HG03135 (cell line): ENCODE measurements at regions not wholly inside any gene's neighbourhood (a gene's known extent, or its start where the extent isn't known, plus 50 kb on each side); places are given as distances from the start of the nearest gene placed in this dataset.

Experiments
- ATAC-seq: cut with Tn5 transposase; IDR thresholded peaks from one replicate; pipeline ENCODE4 v1.9.1; 2021; ENCODE audit warnings: mild to moderate bottlenecking, moderate library complexity; ENCODE audit not compliant: unreplicated experiment

- no peak for ATAC-seq
These were observed 263.3 kb downstream of the SLITRK1 start for GRCh38 chr13:83618966-83619365.

DNA sequence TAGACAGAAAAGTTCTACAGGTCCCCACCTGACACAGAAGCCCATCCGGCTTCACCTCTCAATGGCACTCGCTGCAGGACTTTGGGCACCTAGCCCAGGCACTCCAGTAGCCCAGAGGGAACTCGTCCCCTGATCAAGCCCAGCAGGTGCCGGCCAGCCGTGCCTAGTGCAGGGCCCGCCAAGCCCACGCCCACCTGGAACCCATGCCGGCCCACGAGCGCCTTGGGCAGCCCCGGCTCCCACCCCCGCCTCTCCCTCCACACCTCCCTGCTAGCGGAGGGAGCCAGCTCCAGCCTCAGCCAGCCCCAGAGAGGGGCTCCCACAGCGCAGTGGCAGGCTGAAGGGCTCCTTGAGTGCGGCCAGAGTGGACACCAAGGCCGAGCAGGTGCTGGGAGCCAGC is 268.8 kb downstream of the SLITRK1 start:
- no peak for ATAC-seq

DNA sequence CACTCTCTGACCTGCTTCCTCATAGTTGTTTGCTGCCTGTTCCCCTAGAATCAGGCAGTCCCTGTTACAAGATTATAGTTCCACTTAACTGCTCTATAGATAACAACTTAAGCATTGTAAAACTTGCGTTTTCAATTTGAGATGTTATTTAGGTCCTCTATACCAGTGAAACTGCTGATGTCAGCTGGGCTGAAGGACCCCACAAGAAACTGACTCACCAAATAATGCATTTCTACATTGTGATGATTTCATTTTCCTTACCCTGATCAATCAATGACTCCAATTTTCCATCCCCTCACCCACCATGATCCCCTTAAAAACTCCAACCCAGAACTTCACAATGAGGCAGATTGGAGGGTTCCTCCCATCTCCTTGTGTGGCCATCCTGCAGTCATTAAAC is 280.7 kb downstream of the SLITRK1 start:
- ATAC-seq: no peak

DNA sequence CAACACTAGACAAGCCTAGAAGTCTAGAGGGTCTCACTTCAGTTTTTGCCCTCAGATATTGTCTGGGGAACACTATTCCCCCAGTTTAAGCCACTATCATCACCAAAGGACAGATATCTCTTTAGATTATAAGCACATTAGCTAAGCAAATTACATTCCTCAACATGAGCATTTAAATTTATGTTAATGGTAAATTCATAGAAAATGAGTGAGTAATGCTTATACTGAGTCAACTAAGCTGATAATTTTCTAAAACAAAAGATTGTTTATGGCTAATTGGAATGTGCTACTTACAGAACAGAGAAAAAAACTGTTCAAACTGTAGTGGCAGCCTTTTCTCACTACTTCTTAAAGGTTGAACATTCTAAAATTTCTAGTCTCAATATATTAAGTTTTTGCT is 290.2 kb downstream of the SLITRK1 start:
- ATAC-seq: no peak

DNA sequence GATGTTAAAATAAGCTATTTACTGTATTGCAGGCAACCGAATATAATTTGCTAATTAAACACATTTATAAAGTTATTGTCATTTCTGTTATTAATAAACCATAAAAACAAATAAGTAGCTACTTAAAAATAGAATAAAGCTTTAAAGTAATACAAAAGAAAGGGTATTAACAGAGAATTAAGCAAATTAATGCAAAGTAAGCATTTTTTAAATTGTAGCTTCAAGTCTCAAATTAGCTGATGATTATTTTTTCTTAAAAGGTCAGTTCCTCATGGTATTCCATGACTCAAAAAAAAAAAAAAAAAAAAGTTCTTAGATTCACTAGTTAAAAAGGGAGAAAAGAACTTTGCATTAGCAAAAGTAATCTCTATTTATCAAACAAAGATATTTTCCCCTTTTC is 292.5 kb downstream of the SLITRK1 start:
- no peak for ATAC-seq

- no peak for ATAC-seq
These were observed 305.1 kb downstream of the SLITRK1 start for GRCh38 chr13:83577183-83577582.

DNA sequence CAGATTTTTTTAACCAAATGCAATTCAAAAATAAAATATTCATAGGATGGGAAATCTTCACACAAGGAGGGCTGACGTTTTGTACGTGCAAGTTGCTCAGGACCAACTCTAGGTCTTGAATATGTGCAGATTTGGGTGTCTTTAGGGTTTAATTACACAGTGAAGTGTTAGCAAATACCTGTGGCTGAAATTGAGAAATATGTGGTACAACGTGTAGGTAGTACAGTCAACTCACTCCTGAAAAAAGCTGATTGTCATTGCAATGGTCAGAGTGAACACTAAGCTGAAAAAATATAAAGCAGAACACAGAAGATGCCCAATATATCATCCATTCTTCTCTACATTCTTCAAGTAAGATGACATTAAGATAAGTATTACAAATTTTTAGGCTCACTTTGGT is 314.3 kb downstream of the SLITRK1 start:
- no peak for ATAC-seq

- no peak for ATAC-seq
These were observed 318.8 kb downstream of the SLITRK1 start for GRCh38 chr13:83563499-83563898.

GRCh38 chr13:83557845-83558244 is 324.4 kb downstream of the SLITRK1 start:
- no peak for ATAC-seq

GRCh38 chr13:83549671-83550070 is 332.6 kb downstream of the SLITRK1 start:
- ATAC-seq: no peak

DNA sequence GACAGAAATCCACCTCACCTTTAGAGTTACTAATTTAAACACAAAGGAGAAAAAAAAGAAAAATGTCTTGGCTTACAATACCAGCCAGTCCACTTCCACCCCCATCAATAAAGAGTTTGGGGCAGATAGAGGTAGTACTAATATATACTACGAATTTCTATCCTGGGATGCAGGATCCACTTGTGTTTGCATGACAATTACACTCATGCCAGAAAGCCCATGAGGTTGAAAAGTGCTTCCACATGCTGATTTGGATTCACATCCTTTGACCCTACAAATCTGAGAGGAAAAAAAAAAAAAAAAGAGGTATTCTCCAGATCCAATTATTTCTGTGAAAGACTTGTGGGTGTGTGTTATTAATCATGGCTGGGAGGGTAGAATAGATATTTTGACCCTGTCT is 335.2 kb downstream of the SLITRK1 start:
- no peak for ATAC-seq

GRCh38 chr13:83546476-83546875 is 335.8 kb downstream of the SLITRK1 start:
- no peak for ATAC-seq

- ATAC-seq: no peak
These were observed 343.6 kb downstream of the SLITRK1 start for GRCh38 chr13:83538636-83539035.

DNA sequence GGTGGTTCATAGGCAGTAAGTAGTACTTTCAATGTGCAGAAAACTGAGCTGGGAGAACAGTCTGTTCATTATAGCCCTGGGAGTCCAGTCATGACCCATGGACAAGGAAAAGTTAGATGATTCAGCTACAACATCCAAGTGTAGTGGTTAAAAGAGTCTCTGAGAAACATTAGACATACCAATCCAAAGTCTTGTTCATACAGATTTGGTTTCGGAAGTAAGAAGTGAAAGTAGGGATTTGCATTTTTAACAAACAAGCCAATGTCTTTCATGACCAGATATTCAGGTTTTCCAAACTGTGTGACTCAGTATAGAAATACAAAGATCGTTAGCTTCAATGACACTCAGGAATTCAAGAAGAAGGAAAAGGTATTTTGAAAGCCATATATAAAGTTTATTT is 345.3 kb downstream of the SLITRK1 start:
- ATAC-seq: no peak

DNA sequence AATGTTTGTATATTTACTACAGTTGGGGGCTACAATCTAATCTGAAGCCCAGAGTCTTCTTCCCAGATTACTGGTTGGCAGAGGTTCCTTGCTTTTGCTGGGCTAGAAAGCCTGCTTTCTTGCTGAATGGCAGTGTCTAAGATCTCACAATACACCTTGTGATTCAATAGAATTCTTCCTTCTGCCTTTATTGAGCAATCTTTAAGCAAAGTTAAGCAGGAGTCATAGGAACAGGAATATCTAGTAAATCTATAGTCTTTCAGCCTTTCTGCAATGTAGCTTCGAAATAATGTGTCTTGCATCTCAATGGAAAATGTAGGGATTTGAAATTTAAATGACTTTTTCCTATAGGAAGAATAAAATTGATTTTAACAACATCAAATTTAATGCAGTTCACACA is 346.1 kb downstream of the SLITRK1 start:
- no peak for ATAC-seq

DNA sequence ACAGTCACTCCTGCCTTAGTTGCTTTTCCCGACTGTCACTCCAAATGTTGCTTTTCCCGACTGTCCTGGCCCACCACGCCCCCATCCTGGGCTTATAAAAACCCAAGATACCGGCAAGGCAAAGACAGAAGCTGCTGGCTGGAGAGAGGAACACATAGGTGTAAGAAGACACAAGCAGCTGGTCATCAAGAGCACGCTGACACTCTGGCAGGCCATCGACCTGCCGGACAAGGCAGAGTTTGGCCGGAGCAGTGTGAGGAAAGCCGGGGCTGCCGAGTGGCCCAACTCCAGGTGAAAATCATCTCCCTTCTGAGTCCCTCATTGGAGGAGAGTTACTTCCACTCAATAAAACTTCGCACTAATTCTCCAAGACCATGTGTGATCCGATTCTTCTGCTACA is 349.5 kb downstream of the SLITRK1 start:
- no peak for ATAC-seq

DNA sequence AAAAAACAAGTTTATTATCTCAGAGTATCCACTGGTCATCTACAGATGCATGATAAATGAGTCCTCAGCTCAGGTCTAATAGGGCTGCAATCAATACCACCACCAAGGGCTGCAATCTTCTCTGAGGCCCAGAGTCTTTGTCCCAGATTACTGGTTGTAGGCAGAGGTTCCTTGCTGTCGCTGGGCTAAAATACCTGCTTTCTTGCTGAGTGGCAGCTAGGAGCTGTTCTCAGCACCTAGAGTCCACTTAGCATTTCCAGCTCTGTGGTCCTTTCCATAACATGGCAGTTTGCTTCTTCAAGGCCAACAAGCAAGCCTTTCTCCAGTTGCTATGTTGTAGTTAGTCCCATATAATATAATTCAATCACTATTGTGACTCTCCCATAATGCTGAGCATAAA is 351.3 kb downstream of the SLITRK1 start:
- no peak for ATAC-seq

DNA sequence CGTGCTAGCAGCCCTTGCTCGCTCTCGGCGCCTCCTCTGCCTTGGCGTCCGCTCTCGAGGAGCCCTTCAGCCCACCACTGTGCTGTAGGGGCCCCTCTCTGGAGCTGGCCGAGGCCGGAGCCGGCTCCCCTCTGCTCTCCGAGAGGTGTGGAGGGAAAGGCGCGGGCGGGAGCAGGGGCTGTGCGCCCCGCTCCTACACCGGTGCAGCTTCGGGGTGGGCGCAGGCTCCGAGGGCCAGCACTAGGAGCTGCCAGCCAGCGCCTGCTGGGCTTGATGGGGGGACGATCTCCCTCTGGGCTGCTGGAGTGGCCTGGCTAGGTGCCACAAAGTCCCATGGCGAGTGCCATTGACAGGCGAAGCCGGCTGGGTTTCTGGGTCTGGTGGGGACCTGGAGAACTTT is 365.5 kb downstream of the SLITRK1 start:
- no peak for ATAC-seq

- ATAC-seq: no peak
These were observed 366.8 kb downstream of the SLITRK1 start for GRCh38 chr13:83515268-83516015.

- ATAC-seq: no peak
These were observed 373.4 kb downstream of the SLITRK1 start for GRCh38 chr13:83508771-83509301.

DNA sequence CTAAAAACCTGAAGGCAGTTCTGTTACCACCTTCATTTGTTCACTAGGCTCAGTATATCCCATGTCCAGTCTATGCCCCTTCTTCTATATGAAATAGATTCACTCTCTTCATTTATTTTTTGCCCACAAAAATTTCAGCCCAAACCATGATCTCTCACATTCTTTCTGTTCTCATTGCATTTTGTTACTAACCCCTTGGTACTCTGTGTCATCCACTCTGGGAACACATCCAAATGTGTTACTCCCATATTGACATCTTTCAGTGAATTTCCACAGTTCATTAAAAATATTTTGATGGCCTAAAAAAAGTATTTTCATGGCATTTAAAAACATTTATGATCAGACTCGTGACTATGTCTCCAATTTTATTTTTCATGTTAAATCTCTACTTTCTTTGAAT is 378.9 kb downstream of the SLITRK1 start:
- no peak for ATAC-seq

DNA sequence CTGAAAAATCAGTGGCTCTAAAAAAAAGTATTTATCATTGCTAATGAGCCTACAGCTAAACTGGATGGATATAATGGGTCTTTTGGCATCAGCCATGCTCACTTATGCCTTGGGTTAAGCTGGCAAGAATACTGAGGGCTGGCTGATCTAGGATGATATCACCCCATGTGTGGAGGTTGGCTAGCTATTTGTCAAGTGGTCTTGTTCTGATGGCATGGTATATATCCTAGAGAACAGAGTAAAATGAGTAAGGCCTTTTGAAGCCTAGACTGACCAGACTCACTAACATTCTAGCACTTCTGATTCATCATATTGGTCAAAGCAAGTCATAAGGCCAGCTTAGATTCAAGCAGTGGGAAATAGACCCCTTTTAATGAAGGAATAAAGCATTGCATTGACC is 383.0 kb downstream of the SLITRK1 start:
- no peak for ATAC-seq
